Epithelial cell of proximal tubule (primary cell): ENCODE measurements at regions not wholly inside any gene's neighbourhood (a gene's known extent, or its start where the extent isn't known, plus 50 kb on each side); places are given as distances from the start of the nearest gene placed in this dataset.
"Not testable (repeated sequence)": the region's sequence is repeated elsewhere in the genome, so short reads cannot be mapped to it uniquely, and the experiment has no call there.

ENCODE experiments used
- DNase-seq: peaks from one replicate; pipeline ENCODE4 v3.0.0-alpha.2; 2011; ENCODE audit warnings: low read depth
- H3K4me3 ChIP-seq: 2 replicates; pipeline ENCODE4 v1.5.1; 2011; ENCODE audit warnings: low read depth, mild to moderate bottlenecking, low read length
- CTCF ChIP-seq: conservative IDR thresholded peaks from 2 replicates; pipeline ENCODE4 v1.5.1; 2012; ENCODE audit warnings: low read depth, mild to moderate bottlenecking, low read length

- DNase-seq, H3K4me3 ChIP-seq: not testable (repeated sequence)
Measured at GRCh38 chr12:10453-10852, 56.1 kb upstream of the IQSEC3 start.

GRCh38 chr12:10879-11812, 55.4 kb upstream of the IQSEC3 start:
- peak; percentile 17 for TF ChIP-seq CTCF
- not testable (repeated sequence) for DNase-seq, H3K4me3 ChIP-seq

- DNase-seq, H3K4me3 ChIP-seq: not testable (repeated sequence)
Measured at GRCh38 chr12:12306-12705, 54.3 kb upstream of the IQSEC3 start.

GRCh38 chr12:12725-13640, 53.6 kb upstream of the IQSEC3 start:
- not testable (repeated sequence) for DNase-seq

GRCh38 chr12:13841-14240, 52.7 kb upstream of the IQSEC3 start:
- DNase-seq, H3K4me3 ChIP-seq: not testable (repeated sequence)

More at GRCh38 chr12:12725-13640, 53.6 kb upstream of the IQSEC3 start:
- H3K4me3 ChIP-seq, result not testable (repeated sequence)

- H3K4me3 ChIP-seq, DNase-seq: not testable (repeated sequence)
Measured at GRCh38 chr12:14696-15095, 51.9 kb upstream of the IQSEC3 start.

- not testable (repeated sequence) for H3K4me3 ChIP-seq
Measured at GRCh38 chr12:15381-15780, 51.2 kb upstream of the IQSEC3 start.

GRCh38 chr12:16019-16418, 50.5 kb upstream of the IQSEC3 start:
- not testable (repeated sequence) for DNase-seq, H3K4me3 ChIP-seq

More at GRCh38 chr12:15381-15780, 51.2 kb upstream of the IQSEC3 start:
- not testable (repeated sequence) for DNase-seq

- H3K4me3 ChIP-seq, DNase-seq: not testable (repeated sequence)
Measured at GRCh38 chr12:16541-16940, 50.0 kb upstream of the IQSEC3 start.
